ENCODE measurements at regions not wholly inside any gene's neighbourhood (a gene's known extent, or its start where the extent isn't known, plus 50 kb on each side); places are given as distances from the start of the nearest gene placed in this dataset.

DNA sequence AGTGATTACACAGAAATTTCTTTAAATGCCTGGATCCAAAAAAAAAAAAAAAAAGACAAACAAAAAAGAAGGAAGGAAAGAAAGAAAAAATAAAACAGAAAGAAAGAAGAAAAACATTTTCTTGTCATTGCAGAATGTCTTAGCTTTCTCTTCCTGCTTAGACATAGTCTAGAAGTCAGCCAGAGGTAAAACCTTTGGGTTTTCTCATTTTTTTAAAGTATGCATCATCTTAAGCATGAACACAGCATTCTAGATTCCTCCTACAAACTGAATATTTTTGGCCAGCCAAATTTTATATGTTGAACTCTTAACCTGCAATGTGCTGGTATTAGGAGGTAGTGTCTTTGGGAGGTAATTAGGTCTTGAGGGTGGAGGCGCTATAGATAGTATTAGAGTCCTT is 243.9 kb downstream of the TRIB2 start:
- TF ChIP-seq, protein P1, sequence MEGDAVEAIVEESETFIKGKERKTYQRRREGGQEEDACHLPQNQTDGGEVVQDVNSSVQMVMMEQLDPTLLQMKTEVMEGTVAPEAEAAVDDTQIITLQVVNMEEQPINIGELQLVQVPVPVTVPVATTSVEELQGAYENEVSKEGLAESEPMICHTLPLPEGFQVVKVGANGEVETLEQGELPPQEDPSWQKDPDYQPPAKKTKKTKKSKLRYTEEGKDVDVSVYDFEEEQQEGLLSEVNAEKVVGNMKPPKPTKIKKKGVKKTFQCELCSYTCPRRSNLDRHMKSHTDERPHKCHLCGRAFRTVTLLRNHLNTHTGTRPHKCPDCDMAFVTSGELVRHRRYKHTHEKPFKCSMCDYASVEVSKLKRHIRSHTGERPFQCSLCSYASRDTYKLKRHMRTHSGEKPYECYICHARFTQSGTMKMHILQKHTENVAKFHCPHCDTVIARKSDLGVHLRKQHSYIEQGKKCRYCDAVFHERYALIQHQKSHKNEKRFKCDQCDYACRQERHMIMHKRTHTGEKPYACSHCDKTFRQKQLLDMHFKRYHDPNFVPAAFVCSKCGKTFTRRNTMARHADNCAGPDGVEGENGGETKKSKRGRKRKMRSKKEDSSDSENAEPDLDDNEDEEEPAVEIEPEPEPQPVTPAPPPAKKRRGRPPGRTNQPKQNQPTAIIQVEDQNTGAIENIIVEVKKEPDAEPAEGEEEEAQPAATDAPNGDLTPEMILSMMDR (IDR thresholded peaks at IDR 0.05 in 4 of 5, conservative IDR thresholded peaks at IDR 0.05 in 1 of 5): no peak
- TF ChIP-seq POLR2A (IDR thresholded peaks at IDR 0.05): no peak
- no peak for ATAC-seq
- H3K27ac ChIP-seq: no peak overlapping the region
- no peaks in the 10 kb centered on the region for H3K9me3 ChIP-seq
- no peaks in the 10 kb centered on the region for H3K36me3 ChIP-seq
- in situ Hi-C loops (cut with MboI; ENCODE audit: low sequenced_read_pairs in 4 of 4) (no loop called here), intact Hi-C loops (cut with DNase I; ENCODE audit: low total_unique reads) (no loop called here)
- DNase-seq: no peak
- H3K27me3 ChIP-seq: no peaks in the 10 kb centered on the region
- H3K4me3 ChIP-seq: no peak overlapping the region
- no peaks in the 10 kb centered on the region for H3K4me1 ChIP-seq

DNA sequence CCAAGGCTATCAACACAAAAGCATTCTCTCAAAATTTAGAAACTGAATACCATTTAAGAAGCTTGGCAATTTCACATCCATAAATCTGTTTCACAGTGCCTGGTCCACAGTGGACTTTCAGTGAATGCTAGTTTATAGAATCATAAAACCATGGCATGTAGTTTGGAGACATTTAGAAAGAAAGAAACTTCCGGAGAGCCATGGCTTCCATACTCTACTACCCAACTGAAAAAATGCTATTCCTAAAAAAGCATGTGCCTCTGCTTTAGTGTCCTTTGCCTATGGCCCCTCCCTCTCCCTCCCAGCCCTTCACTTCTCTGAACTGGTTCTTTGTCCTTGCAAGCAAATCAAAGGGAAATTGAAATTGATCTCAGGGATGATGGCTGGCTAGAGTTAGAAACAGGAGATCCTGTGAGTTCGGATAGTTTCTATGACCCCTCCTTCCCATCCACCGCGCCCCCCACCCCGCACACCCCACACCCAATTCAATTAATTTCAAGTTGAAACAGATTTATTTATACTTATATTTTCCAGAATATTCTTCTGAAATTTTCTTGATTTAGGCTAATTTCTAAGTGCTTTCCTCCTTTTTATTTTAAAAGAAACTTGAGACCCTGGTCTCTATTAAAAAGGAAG is 248.3 kb downstream of the TRIB2 start:
- in situ Hi-C loops (cut with MboI; ENCODE audit: low sequenced_read_pairs in 4 of 4) (no loop called here), intact Hi-C loops (cut with DNase I; ENCODE audit: low total_unique reads) (no loop called here)
- H3K27ac ChIP-seq: no peak overlapping the region
- DNase-seq (no peak), ATAC-seq (no peak)
- H3K36me3 ChIP-seq: no peaks in the 10 kb centered on the region
- H3K4me3 ChIP-seq: no peak overlapping the region
- H3K27me3 ChIP-seq: no peaks in the 10 kb centered on the region
- no peaks in the 10 kb centered on the region for H3K9me3 ChIP-seq
- no peaks in the 10 kb centered on the region for H3K4me1 ChIP-seq
- TF ChIP-seq POLR2A (IDR thresholded peaks at IDR 0.05): no peak
- TF ChIP-seq, protein P1 (IDR thresholded peaks at IDR 0.05 in 4 of 5, conservative IDR thresholded peaks at IDR 0.05 in 1 of 5): no peak

DNA sequence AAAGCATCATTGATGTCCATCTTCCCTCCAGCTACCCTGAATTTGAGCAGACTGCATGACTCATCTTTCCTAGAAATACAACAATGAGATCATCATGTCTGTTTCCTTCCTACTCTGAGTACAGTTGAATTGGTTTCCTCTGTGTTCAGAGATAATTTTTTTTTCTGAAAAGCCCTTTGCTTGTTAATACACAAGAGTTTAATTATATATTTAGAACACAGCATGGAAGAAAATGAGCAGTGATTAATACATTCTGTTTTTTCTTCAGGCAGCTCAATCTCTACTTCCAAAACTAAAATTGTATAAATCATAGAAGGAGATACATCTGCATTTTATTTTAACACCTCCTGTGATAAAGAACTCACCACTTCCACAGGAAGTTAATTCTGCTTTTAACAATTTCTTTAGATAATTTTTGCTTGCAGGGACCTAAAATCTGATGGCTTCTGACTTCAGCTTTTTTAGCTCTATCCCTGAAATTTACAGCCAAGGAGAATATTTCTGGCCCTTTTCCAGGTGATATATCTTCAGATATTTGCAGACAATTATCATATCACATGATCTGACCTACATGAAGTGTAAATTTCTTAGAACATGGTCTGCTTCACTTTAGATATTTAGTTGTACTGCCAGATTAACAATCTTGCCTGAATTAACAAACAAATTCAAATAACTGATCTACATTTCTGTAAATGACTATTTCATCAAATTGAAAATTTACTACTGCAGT is 249.0 kb downstream of the TRIB2 start:
- ATAC-seq (no peak), DNase-seq (no peak)
- no peaks in the 10 kb centered on the region for H3K27me3 ChIP-seq
- no peaks in the 10 kb centered on the region for H3K4me1 ChIP-seq
- in situ Hi-C loops (cut with MboI; ENCODE audit: low sequenced_read_pairs in 4 of 4): no loop called here
- no peaks in the 10 kb centered on the region for H3K36me3 ChIP-seq
- TF ChIP-seq, protein P1 (IDR thresholded peaks at IDR 0.05 in 4 of 5, conservative IDR thresholded peaks at IDR 0.05 in 1 of 5): no peak
- no peak for TF ChIP-seq POLR2A (IDR thresholded peaks at IDR 0.05)
- no peak overlapping the region for H3K4me3 ChIP-seq
- H3K9me3 ChIP-seq: no peaks in the 10 kb centered on the region
- H3K27ac ChIP-seq: no peak overlapping the region
- intact Hi-C loops (cut with DNase I; ENCODE audit: low total_unique reads): no loop called here

DNA sequence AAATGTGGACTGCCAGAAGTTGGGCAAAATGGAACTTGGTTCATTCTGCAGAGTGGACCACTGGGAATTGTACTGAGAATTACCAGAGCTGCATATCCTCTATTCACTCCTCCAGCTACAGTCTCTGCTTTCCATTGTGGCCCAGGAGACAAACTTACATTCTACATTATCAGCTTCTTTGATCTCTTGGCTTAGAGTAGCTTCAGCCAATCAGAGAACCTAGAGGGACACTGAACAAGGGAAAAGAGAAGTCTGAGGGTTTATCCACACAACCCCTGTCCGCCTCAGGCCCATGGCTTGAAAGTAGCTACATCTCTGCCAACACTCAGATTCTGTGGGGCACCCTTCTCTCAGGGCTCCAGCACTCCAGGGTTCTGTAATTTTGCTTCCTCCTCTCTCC is 251.1 kb downstream of the TRIB2 start:
- in situ Hi-C loops (cut with MboI; ENCODE audit: low sequenced_read_pairs in 4 of 4): no loop called here
- Histone ChIP-seq H3K9me3 (no peaks in the 10 kb centered on the region), H3K4me3 (no peak overlapping the region), H3K4me1 (no peaks in the 10 kb centered on the region), H3K27ac (no peak overlapping the region), H3K36me3 (no peaks in the 10 kb centered on the region), H3K27me3 (no peaks in the 10 kb centered on the region)
- intact Hi-C loops (cut with DNase I; ENCODE audit: low total_unique reads): no loop called here
- no peak for ATAC-seq
- TF ChIP-seq POLR2A (IDR thresholded peaks at IDR 0.05): no peak
- DNase-seq: no peak

DNA sequence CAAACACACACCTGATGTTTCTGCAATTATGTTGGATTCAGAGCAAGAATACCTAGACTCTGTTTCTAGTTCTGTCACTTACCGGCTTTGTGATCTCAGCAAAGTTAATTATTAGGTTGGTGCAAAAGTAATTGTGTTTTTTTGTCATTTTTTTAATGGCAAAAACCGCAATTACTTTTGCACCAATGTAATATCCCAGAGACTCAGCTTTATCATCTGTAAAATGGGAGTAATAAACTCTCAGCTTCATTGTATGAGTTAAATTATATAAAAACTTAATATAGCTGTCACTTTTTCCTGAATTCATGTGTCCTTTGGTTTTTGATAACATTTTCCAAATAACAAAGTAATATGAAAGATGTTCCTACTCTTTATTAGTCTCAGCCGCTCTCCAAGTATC is 251.7 kb downstream of the TRIB2 start:
- in situ Hi-C loops (cut with MboI; ENCODE audit: low sequenced_read_pairs in 4 of 4) (no loop called here), intact Hi-C loops (cut with DNase I; ENCODE audit: low total_unique reads) (no loop called here)
- H3K4me1 ChIP-seq: no peaks in the 10 kb centered on the region
- H3K27me3 ChIP-seq: no peaks in the 10 kb centered on the region
- TF ChIP-seq, protein P1 (IDR thresholded peaks at IDR 0.05 in 4 of 5, conservative IDR thresholded peaks at IDR 0.05 in 1 of 5): no peak
- TF ChIP-seq POLR2A (IDR thresholded peaks at IDR 0.05): no peak
- no peak overlapping the region for H3K27ac ChIP-seq
- H3K4me3 ChIP-seq: no peak overlapping the region
- ATAC-seq (no peak), DNase-seq (no peak)
- H3K36me3 ChIP-seq: no peaks in the 10 kb centered on the region
- no peaks in the 10 kb centered on the region for H3K9me3 ChIP-seq

Measured in gastrocnemius medialis (tissue), 4 donors.